Stromal cell of bone marrow (primary cell): ENCODE measurements at regions not wholly inside any gene's neighbourhood (a gene's known extent, or its start where the extent isn't known, plus 50 kb on each side); places are given as distances from the start of the nearest gene placed in this dataset.
"Not testable (repeated sequence)": the region's sequence is repeated elsewhere in the genome, so short reads cannot be mapped to it uniquely, and the experiment has no call there.

Source experiments
- DNase-seq: peaks from one replicate; pipeline ENCODE4 v3.0.0-alpha.2; 2012; ENCODE audit warnings: low read depth

DNA sequence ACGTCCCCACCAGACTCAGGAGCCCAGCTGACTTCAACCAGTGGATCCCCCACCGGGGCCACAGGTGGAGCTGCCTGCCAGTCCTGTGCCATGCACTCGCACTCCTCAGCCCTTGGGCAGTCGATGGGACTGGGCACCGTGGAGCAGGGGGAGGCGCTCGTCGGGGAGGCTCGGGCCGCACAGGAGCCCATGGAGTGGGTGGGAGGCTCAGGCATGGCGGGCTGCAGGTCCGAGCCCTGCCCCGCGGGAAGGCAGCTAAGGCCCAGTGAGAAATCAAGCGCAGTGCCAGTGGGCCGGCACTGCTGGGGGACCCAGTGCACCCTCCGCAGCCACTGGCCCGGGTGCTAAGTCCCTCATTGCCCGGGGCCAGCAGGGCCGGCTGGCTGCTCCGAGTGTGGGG lies 52.3 kb upstream of the LRRC30 start:
- DNase-seq = not testable (repeated sequence)

DNA sequence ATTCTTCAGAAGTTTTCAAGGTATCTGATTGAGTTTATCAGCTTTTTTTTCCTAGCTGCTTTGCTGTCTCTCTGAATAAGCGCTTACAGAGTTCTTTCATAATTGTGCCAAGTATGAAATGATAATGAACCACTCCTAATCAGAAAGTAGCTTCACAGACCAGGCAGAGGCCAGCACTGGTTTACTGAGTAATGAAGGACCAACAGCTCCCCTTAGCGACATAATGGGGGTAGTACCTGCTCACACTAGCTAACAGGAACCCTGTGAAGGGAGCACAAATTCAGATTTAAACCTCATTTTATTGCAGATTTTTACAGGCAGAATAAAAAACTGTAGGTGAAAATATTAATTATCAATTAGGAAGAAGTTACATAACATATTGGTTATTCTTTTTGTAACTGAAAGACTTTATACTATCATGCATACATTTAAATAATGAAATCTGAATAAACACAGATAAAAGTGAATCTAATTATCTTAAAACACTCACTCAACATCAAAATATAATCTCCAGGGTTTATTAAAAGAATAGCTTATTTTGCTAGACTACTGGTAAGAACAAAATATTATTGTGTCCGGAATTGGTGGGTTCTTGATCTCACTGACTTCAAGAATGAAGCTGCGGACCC lies 53.7 kb upstream of the LRRC30 start:
- DNase-seq = peak; percentile 76

DNA sequence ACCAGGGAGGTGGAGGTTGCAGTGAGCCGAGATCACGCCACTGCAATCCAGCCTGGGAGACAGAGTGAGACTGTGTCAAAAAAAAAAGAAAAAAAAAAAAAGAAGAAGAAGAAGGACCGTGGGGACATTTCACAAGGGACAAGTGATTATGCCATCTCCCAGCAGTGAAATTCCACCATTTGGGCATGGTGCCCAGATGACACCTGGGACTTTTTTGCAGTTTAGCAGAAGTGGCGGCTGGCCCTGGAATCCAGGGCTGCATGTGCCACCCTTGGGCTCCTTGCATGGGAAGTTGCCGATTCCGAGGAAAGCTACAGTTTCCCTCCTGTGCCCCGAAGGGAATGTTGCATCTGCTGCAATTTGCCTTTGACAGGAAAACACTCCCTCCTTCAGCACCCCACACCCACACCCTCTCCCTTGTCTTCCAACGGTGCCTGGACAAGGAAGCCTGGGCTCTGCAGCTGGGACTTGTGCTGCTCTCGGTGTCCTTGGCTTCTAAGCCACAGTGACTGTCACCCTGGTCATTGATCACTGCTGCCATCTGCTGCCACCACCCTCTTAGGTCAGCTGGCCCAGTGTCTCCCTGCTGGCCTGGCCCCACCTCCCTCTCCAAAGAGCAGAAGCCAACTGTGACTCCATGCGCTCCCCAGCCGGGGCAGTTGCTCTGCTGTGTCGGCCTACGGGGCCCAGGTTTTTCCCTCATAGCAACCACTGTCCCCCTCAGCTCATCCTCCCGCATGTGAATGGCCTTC lies 56.4 kb upstream of the LRRC30 start:
- DNase-seq = no peak

DNA sequence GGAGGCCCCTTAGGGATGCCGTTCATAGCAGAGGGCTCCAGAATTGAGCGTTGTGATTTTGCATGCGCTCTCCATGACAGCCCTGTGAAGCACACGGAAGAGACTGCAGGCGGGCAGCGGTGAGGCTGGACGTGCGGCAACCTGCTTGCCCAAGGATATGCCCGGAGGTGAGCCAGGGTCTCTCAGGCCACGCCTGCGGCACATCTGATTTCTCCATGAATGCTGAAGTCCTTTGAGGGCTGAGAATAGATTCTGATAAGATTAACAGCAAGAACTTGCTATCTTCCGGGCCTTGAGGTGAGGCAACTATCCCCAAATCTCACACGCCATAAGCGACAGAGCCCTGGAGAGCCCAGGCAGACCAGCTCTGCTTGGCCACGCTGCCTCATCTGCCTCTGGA lies 55.6 kb upstream of the LAMA1 start:
- DNase-seq = no peak

DNA sequence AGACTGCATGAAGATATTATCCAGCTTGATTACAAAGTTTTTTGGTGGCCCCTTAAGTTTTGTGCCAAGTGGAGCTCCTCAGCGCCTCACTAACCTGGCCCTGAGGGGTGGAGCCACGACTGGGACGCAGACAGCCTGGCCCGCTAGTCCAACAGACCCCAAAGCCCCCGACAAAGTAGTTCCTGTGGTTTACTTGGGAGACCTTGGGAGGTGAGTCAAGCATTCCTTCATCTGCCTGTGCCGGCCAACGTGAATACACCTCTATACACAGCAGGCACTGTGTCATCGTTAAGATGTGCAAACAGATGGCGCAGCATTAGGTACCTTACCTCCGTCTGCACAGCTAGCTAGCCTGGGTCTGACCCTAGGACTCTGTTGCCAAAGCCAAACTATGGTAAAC lies 55.0 kb upstream of the LAMA1 start:
- DNase-seq = no peak

DNA sequence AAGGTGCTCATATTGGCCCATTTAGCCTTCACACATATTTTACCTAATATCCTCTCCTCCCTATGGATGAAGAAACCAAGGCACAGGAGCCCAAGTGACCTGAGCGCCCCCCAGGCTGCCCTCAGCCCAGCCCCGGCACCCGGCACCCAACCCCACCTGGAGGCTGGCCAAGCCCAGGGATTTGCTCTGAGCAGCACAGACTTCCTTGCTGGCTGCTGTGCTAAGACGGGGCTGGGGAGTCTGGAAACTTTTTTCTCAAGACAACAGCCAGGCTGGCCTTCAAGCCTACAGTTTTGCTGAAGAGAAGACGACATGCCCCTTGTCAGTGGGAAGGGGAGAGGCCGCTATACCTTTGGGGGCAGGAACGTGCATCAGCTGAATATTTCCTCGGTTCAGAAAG lies 52.7 kb upstream of the LAMA1 start:
- no peak for DNase-seq

DNA sequence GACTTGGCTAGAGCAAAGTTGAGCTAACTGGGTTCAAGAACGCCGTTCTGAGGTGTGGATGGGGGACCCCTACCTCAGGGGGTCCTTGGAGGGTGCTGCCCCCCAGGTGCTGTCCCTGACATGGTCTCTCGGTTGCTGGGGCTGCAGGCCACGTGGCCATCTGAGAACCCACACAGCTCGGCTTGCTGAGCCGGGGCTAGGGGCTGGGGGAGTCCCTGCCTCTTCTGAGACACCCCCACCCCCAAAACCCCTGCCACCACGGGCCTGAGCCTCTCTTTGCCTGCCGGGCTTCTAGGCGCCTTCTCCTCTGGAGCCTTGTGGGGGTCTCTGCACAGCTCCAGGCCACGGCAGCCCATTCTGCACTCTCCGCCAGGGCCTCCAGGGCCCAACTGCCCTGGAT lies 52.0 kb upstream of the LAMA1 start:
- no peak for DNase-seq

DNA sequence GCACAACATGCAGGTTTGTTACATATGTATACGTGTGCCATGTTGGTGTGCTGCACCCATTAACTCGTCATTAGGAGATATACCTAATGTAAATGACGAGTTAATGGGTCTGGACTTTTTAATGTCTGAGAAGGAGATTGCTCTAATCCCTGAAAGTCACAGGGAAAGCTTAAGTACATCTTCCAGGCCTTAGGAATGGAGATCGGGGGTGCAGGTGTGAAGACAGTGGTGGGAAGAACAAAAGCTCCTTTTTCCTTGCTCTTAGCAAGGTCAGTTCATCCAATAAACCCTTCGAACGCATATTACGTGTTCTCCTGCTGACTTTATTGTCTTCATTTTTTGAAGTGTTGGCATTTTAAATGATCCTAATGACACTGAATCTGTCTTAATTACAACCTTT lies 50.8 kb upstream of the LAMA1 start:
- no peak for DNase-seq
